ENCODE measurements at regions not wholly inside any gene's neighbourhood (a gene's known extent, or its start where the extent isn't known, plus 50 kb on each side); places are given as distances from the start of the nearest gene placed in this dataset.
"Not testable (repeated sequence)": the region's sequence is repeated elsewhere in the genome, so short reads cannot be mapped to it uniquely, and the experiment has no call there.

- not testable (repeated sequence) for DNase-seq (ENCODE audit: low spot score)
These were observed 55.9 kb upstream of the ACSM6 start for GRCh38 chr10:95137990-95138625.

- no peak for DNase-seq (ENCODE audit: low spot score)
These were observed 59.5 kb upstream of the ACSM6 start for GRCh38 chr10:95134490-95134889.

GRCh38 chr10:95133997-95134396, 60.0 kb upstream of the ACSM6 start:
- DNase-seq (ENCODE audit: low spot score), result no peak

GRCh38 chr10:95133016-95133752, 60.9 kb upstream of the ACSM6 start:
- DNase-seq (ENCODE audit: low spot score), result peak; percentile 82

- DNase-seq (ENCODE audit: low spot score), result not testable (repeated sequence)
These were observed 61.1 kb upstream of the CYP2C8 start for GRCh38 chr10:95130429-95130828.

- DNase-seq (ENCODE audit: low spot score), result no peak
These were observed 56.3 kb upstream of the CYP2C8 start for GRCh38 chr10:95125582-95125981.

GRCh38 chr10:95122736-95123135, 53.4 kb upstream of the CYP2C8 start:
- no peak for DNase-seq (ENCODE audit: low spot score)

- no peak for DNase-seq (ENCODE audit: low spot score)
These were observed 52.6 kb upstream of the CYP2C8 start for GRCh38 chr10:95121904-95122303.

Measured in kidney tubule cell (primary cell).